Stimulated activated CD4-positive, alpha-beta T cell treated with anti-CD3 and anti-CD28 coated beads, Interleukin-4, amount 100 ng/mL, for 4 hours (primary cell): ENCODE measurements at regions not wholly inside any gene's neighbourhood (a gene's known extent, or its start where the extent isn't known, plus 50 kb on each side); places are given as distances from the start of the nearest gene placed in this dataset.
"Not testable (repeated sequence)": the region's sequence is repeated elsewhere in the genome, so short reads cannot be mapped to it uniquely, and the experiment has no call there.

Source experiments
- DNase-seq, 2 experiments: peaks; one replicate each; pipeline ENCODE4 v3.0.0-alpha.2; 2020

DNA sequence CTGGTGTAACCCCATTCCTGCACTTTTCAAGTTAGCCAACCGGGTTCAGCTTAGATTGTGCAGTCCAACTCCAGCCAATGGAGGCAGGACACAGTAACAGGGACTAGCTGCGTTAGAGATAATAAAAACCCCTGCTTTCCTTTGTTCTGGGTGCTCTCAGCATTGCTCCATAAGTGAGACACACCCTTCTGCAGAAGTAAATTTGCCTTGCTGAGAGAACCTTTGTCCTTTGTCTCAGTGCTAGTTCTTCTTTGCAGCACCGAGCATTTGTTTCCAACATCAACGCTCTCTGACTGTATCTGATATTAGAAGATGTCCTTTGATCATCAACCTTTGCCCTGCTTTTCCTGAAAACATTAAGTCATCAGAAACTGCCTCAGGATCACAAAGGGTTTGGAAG is 169.5 kb upstream of the OR13F1 start:
- no peak for DNase-seq

DNA sequence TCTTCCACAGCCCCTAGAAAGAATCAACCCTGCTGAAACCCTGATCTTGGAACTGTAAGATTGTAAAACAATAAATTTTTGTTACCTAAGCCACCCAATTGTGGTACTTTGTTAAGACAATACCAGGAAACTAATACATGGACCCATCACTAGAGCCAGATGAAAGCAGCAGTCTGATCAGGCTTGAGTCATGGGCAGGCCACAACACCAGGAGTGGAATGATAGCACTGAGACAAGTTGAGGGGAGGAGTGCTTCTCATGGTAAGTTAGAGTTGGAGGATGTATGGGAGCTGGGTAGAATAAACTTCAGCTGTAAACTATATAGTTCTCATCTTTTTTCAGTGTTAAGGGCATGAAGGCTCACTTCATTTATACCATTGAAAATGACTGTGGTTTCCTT is 164.4 kb upstream of the OR13F1 start:
- no peak for DNase-seq

DNA sequence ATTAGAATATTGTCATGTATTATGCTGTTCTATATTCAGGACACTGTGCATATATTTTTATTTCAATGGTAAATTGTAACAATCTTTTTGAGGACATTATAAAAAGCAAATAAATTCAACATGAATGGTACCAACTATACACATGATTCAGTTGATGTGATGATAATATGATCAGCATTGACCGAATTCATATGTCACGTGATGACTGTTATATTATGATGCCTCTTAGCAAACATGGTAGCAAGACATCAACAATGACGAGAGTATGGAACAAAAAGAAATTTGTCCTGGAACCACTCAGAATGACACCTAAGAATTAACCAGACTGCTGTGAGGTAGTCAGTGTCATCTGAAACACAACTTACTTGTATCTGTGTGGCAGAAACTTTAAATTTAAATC is 161.5 kb upstream of the OR13F1 start:
- no peak for DNase-seq

DNA sequence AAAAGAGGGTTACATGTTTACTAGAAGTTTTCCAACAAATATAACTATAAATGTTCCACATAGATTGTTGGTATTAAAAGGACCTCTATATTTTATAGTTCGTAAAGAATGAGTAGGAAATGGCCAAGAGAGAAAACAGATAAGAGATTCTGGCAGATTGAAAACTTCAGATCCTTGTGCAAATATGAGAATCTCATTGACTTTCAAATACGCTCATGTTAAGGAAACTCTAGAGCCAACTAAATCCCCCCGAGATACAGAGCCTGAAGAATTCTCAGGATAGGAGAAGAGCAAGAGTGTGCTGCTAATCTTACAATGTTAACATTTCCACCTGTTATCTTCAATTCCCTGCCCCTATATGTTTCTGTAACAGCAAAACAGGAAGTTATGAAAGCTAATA is 159.0 kb upstream of the OR13F1 start:
- no peak for DNase-seq

DNA sequence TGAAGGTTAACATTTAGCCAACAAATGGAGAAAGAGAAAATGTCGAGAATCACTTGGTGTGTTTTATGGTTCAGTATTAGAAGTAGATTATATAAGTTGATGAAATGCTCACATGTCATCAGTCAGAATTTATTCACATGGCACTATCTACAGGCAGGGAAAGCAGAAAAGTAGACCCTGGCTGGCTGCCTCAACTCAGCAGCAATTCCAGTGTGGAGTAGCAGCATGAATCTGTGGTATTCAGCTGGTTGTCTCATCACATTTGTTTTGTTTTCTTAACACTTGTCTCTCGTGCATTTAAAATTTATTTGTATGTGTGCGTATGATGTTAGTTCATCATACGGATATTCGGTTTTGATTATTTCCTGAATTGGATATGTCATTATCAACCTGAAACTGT is 153.5 kb upstream of the OR13F1 start:
- no peak for DNase-seq

DNA sequence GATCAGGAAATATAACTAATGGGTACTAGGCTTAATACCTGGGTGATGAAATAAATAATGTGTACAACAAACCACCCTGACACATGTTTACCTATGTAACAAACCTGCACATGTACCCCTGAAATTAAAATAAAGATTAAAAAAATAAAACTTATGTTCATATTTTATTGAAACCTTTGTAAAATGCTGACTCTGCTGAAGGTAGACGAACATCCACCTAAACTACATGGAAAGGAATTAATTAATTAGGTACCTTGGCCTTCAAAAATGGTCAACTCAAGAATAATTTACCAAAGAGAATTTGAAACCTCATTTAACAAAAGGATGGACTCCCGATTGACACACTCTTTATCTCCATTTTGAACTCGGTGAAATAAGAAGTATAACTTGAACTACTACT is 152.3 kb upstream of the OR13F1 start:
- DNase-seq = no peak

DNA sequence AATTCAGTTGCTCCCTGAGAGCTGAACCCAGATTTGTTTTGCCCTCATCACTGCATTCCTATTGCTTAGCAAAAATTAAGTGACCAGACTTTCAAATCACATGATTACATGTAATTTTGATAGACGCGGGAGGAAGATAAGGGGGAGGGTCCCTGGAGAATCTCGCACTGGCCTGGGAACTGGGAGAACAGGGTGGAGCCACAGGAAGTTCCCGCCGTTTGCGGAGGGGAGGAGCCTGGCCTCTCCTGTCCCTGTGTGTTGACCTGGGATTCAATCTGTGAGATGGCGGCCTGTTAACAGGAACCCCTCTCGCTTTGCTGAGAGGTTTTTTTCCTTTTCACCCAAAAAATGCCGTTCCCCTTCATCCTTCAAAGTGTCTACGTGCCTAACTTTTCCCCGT is 142.9 kb upstream of the OR13F1 start:
- no peak for DNase-seq

DNA sequence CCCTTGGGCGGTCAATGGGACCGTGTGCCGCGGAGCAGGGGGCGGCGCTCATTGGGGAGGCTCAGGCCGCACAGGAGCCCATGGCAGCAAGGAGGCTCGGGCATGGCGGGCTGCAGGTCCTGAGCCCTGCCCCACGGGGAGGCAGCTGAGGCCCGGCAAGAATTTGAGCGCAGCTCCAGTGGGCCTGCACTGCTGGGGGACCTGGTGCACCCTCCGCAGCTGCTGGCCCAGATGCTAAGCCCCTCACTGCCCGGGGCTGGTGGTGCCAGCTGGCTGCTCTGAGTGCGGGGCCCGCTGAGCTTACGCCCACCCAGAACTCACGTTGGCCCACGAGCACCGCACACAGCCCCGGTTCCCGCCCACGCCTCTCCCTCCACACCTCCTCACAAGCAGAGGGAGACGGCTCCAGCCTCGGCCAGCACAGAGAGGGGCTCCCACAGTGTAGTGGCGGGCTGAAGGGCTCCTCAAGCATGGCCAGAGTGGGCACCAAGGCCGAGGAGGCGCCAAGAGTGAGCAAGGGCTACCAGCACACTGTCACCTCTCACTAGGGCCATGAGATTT is 141.1 kb upstream of the OR13F1 start:
- DNase-seq = no peak

DNA sequence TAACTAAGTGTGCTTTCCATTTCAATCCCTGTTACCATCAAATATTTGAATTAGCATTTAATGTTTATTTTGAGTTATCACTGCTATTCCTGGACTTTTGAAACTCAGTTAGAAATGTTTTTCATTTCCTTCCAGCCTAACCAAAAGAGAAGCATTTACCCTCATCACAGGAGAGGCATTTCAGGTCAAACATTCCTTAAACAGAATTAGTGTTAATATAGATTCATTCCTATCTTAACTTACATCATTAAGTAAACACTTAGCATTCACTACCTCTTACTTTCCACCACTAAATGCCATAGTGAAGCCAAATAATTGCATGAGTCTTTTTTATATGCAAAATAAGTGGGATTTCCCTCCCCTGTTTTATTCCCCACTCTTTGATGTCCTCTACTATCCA is 136.6 kb upstream of the OR13F1 start:
- DNase-seq = no peak

DNA sequence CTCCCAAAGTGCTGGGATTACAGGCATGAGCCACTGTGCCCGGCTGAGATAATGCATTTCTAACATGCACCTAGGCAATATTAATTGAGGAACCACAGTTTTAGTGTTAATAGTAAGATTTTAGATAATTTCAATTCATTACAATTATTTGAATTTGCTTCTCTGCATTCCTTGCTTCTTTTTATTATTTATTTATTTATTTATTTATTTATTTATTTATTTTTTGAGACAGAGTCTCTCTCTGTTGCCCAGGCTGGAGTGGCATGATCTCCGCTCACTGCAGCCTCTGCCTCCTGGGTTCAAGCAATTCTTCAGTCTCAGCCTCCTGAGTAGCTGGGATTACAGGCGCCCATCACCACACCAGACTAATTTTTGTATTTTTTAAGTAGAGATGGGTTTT is 135.7 kb upstream of the OR13F1 start:
- not testable (repeated sequence) for DNase-seq

DNA sequence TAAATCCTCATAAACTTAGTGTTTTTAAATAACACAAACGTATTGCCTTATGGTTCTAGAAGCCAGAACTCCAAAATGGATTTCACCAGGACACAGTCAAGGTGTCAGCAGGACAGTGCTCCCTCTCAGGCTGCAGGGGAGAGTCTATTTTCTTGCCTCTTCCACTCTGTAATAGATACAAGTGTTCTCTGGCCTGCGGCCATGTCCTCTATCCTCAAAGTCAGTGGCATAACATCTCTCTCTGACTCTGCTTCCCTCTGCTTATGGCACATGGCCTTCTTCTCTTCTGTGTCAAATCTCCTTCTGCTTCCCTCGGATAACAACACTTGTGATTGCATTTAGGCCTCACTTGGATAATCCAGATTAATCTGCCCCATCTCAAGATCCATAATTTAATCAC is 129.4 kb upstream of the OR13F1 start:
- no peak for DNase-seq

DNA sequence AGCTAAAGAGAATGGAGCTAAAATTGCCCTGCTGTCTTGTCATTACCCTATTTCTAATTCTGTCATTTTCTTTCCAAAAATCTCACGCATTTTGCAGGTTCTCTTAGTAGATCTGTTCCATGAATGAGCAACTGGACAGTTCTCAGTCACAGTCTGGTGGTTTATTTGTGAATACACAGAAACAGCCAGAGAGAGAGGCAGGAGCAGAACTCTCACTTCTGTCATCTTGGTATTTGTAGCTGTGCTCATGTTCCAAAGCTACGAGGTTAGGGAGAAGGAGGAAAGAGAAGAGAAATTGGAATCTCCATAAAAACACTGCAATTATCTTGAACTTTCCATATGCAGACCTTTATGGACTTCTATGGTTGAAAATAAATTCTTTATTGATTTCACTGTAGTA is 118.0 kb upstream of the OR13F1 start:
- DNase-seq = no peak

DNA sequence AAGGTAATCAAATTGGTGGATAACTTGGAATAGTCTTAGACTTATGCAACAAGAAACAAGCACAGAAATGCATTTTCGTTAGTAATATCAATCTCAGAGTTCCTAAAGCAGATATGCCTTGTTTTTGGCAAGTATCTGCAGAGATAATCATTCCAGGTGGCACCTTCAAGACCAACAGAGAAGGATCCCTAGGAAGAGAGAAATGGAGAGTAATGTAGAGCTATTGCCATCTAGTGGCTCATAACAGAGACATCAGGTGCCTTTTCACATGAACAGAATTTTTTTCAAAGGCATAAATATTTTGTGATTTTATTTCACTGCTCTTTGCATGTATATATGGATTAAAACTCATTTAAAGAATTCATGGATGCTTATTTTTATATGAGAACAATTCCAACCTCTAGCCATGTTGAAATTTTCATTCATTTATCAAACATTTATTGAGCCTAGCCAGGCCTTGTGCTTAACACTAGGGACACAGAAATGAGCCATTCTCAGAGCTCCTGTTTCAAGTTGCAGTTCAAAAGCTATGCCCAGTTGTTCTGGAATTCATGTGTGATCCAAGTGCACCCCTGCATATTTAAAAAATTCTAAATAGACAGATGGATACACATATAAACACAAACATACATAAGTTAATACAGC is 117.5 kb upstream of the OR13F1 start:
- DNase-seq = no peak

DNA sequence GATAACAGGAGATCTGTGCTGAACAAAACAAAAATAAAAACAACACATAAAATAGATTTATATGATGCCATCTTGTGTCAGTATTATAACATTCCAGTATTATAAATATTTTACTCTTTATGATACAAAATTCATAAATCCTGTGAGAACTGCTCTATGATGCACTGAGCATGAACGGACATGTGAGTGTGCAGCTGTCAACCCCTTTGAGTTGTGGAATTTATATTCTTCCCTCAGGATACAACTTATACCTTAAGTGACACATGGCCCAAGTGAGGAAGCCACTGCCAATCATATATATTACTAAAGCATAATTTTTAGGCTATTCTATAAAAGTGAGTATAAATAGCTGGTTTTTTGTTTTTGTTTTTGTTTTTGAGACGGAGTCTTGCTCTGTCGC is 116.0 kb upstream of the OR13F1 start:
- DNase-seq = no peak

DNA sequence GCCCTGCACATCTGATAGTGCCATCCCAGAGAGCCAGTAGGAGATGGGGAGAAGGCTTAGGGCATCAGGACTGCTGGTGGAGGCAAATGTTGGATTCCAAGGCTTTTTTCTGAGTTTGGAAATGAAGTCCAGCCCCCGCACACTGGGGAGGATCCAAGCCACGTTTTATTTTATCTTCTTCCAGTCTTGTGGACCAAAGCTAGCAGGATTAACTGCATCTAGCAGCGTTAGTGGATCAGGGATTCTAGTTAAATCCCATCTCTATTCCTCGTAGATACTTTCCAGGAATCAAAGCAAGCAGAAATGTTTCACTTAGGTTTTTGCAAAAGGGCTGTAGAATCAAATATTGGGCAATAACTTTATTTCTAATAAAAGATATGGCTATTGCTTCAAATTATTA is 114.7 kb upstream of the OR13F1 start:
- no peak for DNase-seq

DNA sequence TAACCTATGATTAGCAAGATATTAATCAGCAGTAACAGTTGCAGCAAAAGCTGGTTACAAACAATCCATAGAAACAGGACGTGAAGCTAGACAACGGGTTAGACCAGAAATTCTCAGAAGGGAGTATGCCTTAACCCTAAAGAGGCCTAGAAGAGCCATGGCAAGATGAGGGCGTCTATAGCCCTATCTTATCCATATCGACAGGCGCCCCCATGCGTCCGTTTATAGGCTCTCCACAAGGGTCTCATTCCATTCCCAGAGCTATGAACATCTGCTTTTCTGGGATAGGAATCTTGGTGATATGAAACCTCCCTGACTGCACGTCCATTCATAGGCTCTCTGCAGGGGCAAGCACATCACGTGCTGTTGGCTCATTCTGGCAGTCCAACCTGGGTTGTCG is 109.2 kb upstream of the OR13F1 start:
- not testable (repeated sequence) for DNase-seq

DNA sequence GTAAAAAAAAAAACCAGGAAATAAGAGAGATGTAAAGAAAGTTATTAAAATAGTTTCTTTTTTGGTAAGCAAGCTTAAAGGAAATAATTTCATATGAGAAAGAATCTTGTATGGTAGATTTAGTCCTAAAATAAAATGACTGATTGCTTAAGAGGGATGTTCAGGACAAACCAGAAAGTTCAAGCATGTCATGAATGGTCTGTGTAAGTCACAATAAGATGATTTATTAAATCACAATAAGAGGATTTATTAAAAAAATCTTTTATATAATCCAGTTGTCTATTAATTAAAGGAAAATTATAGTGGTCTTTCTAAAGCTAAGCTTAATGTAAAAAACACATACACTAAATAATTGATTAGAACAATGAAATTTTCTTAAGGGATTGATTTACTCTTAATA is 91.8 kb upstream of the OR13F1 start:
- no peak for DNase-seq

DNA sequence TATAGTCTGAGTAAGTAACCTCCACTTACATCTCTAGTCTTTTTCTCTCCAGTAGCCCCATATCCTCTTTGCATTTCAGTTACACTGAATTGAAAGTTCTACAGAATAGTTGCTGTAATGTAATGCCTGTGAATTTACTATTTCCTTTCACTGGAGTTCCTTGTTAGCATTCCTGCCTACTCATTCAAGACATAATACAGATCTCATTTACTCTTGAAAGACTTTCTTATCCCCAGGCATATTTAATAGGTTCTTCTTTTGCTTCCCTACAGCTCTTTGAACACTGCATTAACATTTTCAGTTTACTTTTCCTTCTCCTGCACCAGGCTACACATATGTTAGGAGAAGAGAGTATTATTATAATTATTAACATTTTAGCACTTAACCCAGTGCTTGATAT is 87.6 kb upstream of the OR13F1 start:
- no peak for DNase-seq

DNA sequence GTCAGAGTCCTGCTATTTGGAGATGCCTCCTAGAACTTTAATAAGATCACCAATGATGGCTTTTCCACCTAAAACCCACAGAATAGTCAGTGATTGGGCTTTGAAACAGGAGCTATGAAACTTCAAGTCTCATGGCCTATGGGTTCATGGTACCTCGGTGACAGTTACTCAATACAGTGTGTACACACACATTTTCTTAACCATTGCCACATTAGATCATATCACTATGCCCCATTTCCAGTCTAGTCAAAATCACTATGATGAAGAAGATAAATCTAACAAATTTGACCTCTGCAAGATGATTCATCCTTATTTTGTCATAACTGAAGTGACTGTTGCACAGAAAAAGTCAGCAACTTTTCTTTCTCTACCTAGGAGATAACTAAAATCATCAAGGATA is 86.8 kb upstream of the OR13F1 start:
- no peak for DNase-seq

DNA sequence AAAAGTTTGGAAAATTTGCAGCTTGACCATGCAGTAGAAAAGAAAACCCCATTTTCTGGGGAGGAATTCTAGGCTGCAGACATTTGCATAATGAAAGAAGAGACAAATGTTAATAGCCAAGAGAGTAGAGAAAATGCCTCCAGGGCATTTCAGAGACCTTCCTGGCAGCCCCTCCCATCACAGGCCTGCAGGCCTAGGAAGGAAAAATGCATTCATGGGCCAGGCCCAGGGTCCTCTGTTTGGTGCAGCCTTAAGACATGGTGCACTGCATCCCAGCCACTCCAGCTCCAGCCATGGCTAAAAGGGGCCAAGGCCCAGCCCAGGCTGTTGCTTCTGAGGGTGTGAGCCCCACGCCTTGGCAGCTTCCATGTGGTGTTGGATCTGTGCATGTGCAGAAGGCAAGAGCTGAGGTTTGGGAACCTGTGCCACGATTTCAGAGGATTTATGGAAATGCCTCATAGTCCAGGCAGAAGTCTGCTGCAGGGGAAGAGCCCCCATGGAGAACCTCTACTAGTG is 75.0 kb upstream of the OR13F1 start:
- DNase-seq = no peak

DNA sequence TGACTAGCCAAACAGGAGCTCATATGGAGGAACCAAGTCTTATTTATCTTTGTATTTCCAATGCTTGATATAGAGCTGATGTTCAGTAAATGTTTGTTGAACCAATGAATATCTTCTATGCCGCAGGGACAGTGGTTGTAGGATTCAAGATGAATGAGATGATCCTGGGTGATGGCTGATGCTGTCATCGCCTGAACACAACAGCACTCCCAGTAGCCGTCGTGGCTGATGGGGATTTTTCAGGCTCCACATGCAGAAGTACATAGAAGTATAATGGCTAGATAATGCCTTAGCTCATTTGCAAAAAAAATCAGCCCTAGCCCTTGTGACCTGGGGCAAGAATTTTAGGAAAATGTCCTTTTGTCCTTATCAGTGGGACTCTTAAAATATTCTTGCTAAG is 69.0 kb upstream of the OR13F1 start:
- no peak for DNase-seq

DNA sequence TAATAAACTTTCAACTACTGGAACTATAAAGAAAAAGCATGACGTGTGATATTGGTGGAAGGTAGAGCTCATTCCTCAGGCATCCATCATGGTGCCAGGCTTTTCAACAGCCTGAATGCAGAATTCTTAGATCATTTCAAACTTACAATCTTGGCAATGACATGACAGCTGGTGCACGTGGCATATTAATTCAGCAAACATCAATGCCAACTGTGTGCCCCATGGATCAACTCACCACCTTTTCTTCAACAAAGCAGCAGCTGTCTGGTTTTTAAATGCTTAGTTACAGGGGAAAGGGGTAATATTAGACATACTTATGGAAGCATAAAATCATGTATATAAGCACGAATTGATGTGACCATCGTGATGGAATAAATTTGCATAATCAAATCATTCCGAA is 56.0 kb upstream of the OR13F1 start:
- no peak for DNase-seq
